Esophagus squamous epithelium (tissue), 5 donors: ENCODE measurements at regions not wholly inside any gene's neighbourhood (a gene's known extent, or its start where the extent isn't known, plus 50 kb on each side); places are given as distances from the start of the nearest gene placed in this dataset.

ENCODE experiments used
- DNase-seq: peaks from one replicate; lab custom pipeline; 2025; lab: John Stamatoyannopoulos, UW
- H3K27ac ChIP-seq, 4 donors: fragments of 200-600 bp; sonication (generic); one replicate each; pipeline ENCODE4 v1.5.1; 2016 to 2019; ENCODE audit warnings: mild to moderate bottlenecking in 1 of 4
- H3K27me3 ChIP-seq, 4 donors: fragments of 200-600 bp; sonication (generic); 1 replicate in 3 of 4; 2 replicates in 1 of 4; pipeline versions ENCODE4 v1.5.1 to v1.6.0; 2017 to 2021; ENCODE audit warnings: antibody characterized with exemption in 1 of 4
- H3K36me3 ChIP-seq, 3 donors: fragments of 200-600 bp; sonication (generic); one replicate each; pipeline ENCODE4 v1.5.1; 2016 to 2019
- H3K4me1 ChIP-seq, 3 donors: fragments of 200-600 bp; sonication (generic); one replicate each; pipeline ENCODE4 v1.5.1; 2017 to 2019
- H3K4me3 ChIP-seq, 4 donors: fragments of 200-600 bp; sonication (generic); 1 replicate in 3 of 4; 2 replicates in 1 of 4; pipeline ENCODE4 v1.5.1; 2016 to 2019; ENCODE audit warnings: mild to moderate bottlenecking in 2 of 4, moderate library complexity in 1 of 4
- H3K9me3 ChIP-seq, 3 donors: fragments of 200-600 bp; sonication (generic); one replicate each; pipeline ENCODE4 v1.5.1; 2016 to 2019
- CTCF ChIP-seq, 6 experiments: fragments of 450-650 bp in 4 of 6; fragments of 200-600 bp in 2 of 6; sonication (generic) in 2 of 6; IDR thresholded peaks; one replicate each; pipeline ENCODE4 v1.5.1; 2016 to 2019; ENCODE audit warnings: antibody characterized with exemption in 6 of 6, mild to moderate bottlenecking in 4 of 6, moderate library complexity in 4 of 6
- POLR2A ChIP-seq, 4 donors: fragments of 450-650 bp; IDR thresholded peaks; one replicate each; pipeline ENCODE4 v1.6.1; 2017; ENCODE audit warnings: antibody characterized with exemption in 4 of 4, mild to moderate bottlenecking in 4 of 4, moderate library complexity in 3 of 4
- WGBS, 2 donors: methylation state at CpG; one replicate each; pipeline ENCODE4 v1.1.5; 2018; 5-methylcytosine and 5-hydroxymethylcytosine counted together
- intact Hi-C: fragments of 100-400 bp; cut with DNase I; formaldehyde crosslinking; loops from one replicate; pipeline ENCODE4 v1.15.0; 2022
- donor health status: DM: yes; HTN: yes; CAD: no.

GRCh38 chr3:154956815-154957214, 123.3 kb upstream of the MME start:
- 18 to 50% methylated on average over 1 of the region's 1 CpG for WGBS, 2 donors
- H3K4me3 ChIP-seq, result no peak overlapping the region

GRCh38 chr3:154955907-154956533, 124.1 kb upstream of the MME start:
- no peak overlapping the region for H3K4me3 ChIP-seq
- no peak overlapping the region for H3K27ac ChIP-seq
- TF ChIP-seq CTCF (IDR thresholded peaks at IDR 0.05) (no peak), POLR2A (IDR thresholded peaks at IDR 0.05) (no peak)
- intact Hi-C loops, result loop anchor here (10.0 kb wide), 1 partner anchor 369 kb away; no protein-coding TSS in a partner anchor
- H3K9me3 ChIP-seq, result no peaks in the 10 kb centered on the region
- H3K36me3 ChIP-seq, result no peaks in the 10 kb centered on the region
- no peak for DNase-seq
- 56 to 76% methylated on average over 2 of the region's 2 CpGs for WGBS, 2 donors
- H3K27me3 ChIP-seq, result no peaks in the 10 kb centered on the region
- H3K4me1 ChIP-seq, result no peaks in the 10 kb centered on the region

More at GRCh38 chr3:154956815-154957214, 123.3 kb upstream of the MME start:
- intact Hi-C loops, result loop anchor here (10.0 kb wide), 1 partner anchor 368 kb away; no protein-coding TSS in a partner anchor
- DNase-seq, result no peak
- no peaks in the 10 kb centered on the region for H3K9me3 ChIP-seq
- H3K27me3 ChIP-seq, result no peaks in the 10 kb centered on the region
- no peaks in the 10 kb centered on the region for H3K36me3 ChIP-seq
- no peak overlapping the region for H3K27ac ChIP-seq
- no peaks in the 10 kb centered on the region for H3K4me1 ChIP-seq
- TF ChIP-seq POLR2A (IDR thresholded peaks at IDR 0.05) (no peak), CTCF (IDR thresholded peaks at IDR 0.05) (no peak)

- no peak for DNase-seq
- Histone ChIP-seq H3K4me3 (no peak overlapping the region), H3K27me3 (no peaks in the 10 kb centered on the region), H3K4me1 (no peaks in the 10 kb centered on the region), H3K9me3 (peaks cover 0 to 4% (median 0%) of the 10 kb centered on the region in 3 donors), H3K27ac (no peak overlapping the region), H3K36me3 (no peaks in the 10 kb centered on the region)
- TF ChIP-seq POLR2A (IDR thresholded peaks at IDR 0.05) (no peak), CTCF (IDR thresholded peaks at IDR 0.05) (peak in 1 of 6 experiments; percentile 24)
- WGBS, 2 donors, result 22 to 24% methylated on average over 1 of the region's 1 CpG
- intact Hi-C loops, result loop anchor here (10.0 kb wide), 1 partner anchor 370 kb away; no protein-coding TSS in a partner anchor
Observed at GRCh38 chr3:154954757-154955156, 125.4 kb upstream of the MME start.

- intact Hi-C loops, result loop anchor here (10.0 kb wide), 1 partner anchor 371 kb away; no protein-coding TSS in a partner anchor
- Histone ChIP-seq H3K27me3 (no peaks in the 10 kb centered on the region), H3K9me3 (peaks cover 0 to 4% (median 0%) of the 10 kb centered on the region in 3 donors), H3K4me1 (no peaks in the 10 kb centered on the region), H3K36me3 (no peaks in the 10 kb centered on the region), H3K4me3 (no peak overlapping the region), H3K27ac (no peak overlapping the region)
- 41 to 56% methylated on average over 3 of the region's 3 CpGs for WGBS, 2 donors
- DNase-seq, result no peak
- TF ChIP-seq POLR2A (IDR thresholded peaks at IDR 0.05) (no peak), CTCF (IDR thresholded peaks at IDR 0.05) (no peak)
Observed at GRCh38 chr3:154953538-154953937, 126.6 kb upstream of the MME start.

GRCh38 chr3:154952553-154952952, 127.6 kb upstream of the MME start:
- no peak for DNase-seq
- intact Hi-C loops, result loop anchor here (10.0 kb wide), 1 partner anchor 372 kb away; no protein-coding TSS in a partner anchor
- Histone ChIP-seq H3K9me3 (peaks cover 0 to 4% (median 0%) of the 10 kb centered on the region in 3 donors), H3K27ac (no peak overlapping the region), H3K4me1 (no peaks in the 10 kb centered on the region), H3K36me3 (no peaks in the 10 kb centered on the region), H3K4me3 (no peak overlapping the region), H3K27me3 (no peaks in the 10 kb centered on the region)
- 62 to 78% methylated on average over 6 of the region's 6 CpGs for WGBS, 2 donors
- TF ChIP-seq CTCF (IDR thresholded peaks at IDR 0.05) (no peak), POLR2A (IDR thresholded peaks at IDR 0.05) (no peak)
